A673 (cell line): ENCODE measurements at regions not wholly inside any gene's neighbourhood (a gene's known extent, or its start where the extent isn't known, plus 50 kb on each side); places are given as distances from the start of the nearest gene placed in this dataset.

Experiments used
- CTCF ChIP-seq: fragments of 300-800, 200-600 bp; sonication (generic); conservative IDR thresholded peaks from 2 replicates; pipeline ENCODE4 v1.5.1; 2017; ENCODE audit warnings: low read depth, mild to moderate bottlenecking, antibody characterized with exemption, low read length, moderate library complexity, mixed read lengths
- EZH2 ChIP-seq: fragments of 200-600 bp; sonication (generic); IDR thresholded peaks from 2 replicates; pipeline ENCODE4 v1.6.1; 2017; ENCODE audit warnings: borderline replicate concordance, low read depth, mild to moderate bottlenecking, mixed read lengths, antibody characterized with exemption, low read length; ENCODE audit not compliant: poor library complexity, severe bottlenecking

GRCh38 chr10:123496375-123496774 lies 169.8 kb upstream of the GPR26 start:
- no peak for TF ChIP-seq CTCF
- TF ChIP-seq EZH2, result no peak
